Fibroblast of skin of right biceps (primary cell): ENCODE measurements at regions not wholly inside any gene's neighbourhood (a gene's known extent, or its start where the extent isn't known, plus 50 kb on each side); places are given as distances from the start of the nearest gene placed in this dataset.

ENCODE experiments used
- DNase-seq: peaks from one replicate; pipeline ENCODE4 v3.0.0-alpha.2; 2013

DNA sequence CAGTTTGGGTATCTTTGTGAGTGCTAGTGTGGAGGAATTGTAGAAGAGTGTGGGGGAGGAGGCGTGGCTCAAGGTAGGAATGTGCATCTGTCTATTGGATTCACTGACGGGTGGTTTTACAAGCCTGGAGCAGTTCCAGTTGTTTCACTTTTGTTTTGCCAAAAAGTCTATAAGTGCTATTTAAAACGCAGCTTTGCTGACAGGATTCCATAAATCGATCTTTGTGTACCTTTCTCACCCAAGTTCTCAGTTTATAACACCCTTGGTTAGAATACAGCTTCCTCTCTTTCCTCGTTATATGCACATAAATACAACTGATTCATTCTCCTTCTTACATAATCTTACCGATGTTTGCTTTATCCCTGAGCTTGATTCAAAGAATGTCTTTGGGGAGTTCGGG, 123.2 kb upstream of the UBE2E2 start:
- no peak for DNase-seq

DNA sequence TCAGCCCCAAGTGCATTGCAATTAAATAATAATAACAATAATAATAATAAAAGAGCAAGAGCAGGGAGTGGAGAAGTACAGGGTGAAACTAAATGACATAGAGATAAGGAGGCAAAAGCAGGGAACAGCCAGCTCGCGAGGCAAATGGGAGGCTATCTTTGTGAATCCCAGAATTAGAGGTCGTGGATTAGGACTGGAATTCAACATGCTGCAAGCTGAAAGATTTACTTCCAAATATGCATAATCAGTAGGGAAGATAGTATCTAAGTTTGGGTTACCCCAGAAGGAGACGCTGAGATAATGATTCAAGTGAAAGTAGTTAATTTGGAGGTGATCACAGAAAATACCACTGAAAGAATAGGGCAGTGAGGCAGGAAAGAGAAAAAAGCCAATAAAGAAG, 119.4 kb upstream of the UBE2E2 start:
- DNase-seq = no peak

DNA sequence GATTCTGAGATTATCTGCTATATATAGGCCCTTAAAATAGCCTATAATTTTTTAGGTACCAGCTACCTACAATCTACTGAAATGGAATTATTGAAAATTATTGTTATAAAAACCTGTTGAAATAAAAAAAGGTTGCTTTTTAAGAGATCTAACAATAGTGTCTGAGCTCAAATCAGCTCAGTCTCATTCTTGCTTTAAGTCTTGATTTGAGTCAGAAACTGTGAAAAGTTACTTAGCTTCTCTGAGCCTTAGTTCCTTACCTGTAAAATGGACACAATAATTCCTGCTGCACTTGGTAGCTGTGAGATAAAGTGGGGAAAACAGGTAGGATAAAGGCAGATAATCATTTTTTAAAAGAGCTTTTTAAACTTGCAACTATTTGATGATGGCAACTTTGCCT, 118.8 kb upstream of the UBE2E2 start:
- no peak for DNase-seq

DNA sequence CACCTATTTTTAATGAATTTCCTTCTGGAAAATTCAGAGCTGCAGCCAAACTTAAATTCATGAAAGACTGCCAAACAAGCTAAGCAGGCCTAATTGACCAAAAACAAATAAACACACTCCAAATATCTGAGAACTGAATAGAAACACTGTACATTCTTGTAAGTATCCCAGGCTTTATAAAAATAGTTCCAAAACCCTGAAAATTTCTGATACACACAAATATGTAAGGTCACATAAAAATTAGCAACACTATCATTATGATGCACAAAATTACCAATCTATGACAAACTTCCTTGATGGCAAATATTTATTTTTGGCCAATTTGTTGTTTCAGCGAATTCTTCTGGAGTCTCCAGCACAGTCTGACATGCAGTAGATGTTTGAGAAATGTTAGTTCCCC, 117.9 kb upstream of the UBE2E2 start:
- DNase-seq = no peak

DNA sequence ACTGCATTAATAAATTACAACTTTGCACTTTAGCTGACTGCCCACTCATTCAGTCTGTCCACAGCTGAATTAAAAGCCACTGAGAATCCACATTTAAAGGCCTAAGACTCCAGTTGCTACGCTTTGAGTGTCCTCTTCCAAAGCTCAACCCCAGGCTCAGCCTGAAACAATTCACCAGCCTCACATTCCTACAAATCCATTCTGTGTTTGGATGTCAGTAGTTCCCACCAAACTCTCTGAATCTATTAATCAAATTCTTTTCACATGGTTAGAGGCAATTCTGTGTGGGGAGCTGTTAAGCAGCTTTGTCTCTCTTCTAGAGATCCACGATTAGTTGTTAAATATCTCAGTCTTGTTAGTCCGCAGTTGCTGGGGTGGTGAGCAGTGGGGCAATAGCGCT, 116.8 kb upstream of the UBE2E2 start:
- no peak for DNase-seq

DNA sequence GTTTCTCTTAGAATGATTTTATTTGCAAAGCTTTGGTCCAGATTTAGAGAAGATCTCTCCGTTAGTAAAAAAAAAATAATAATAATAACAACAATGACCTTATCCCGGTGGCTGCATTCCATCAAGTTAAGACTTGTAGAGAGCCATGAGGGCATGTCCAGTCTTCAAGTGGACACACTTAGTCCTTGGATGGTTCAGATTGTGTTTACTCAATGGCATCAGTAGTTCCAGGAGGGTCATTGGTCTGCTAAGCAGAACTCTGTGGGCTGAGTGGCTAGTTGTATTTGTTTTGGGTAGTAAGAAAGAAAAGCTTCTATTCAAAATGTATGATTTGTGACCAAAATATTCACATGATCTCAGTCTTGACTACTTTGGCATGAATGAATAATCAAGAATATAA, 116.3 kb upstream of the UBE2E2 start:
- no peak for DNase-seq

DNA sequence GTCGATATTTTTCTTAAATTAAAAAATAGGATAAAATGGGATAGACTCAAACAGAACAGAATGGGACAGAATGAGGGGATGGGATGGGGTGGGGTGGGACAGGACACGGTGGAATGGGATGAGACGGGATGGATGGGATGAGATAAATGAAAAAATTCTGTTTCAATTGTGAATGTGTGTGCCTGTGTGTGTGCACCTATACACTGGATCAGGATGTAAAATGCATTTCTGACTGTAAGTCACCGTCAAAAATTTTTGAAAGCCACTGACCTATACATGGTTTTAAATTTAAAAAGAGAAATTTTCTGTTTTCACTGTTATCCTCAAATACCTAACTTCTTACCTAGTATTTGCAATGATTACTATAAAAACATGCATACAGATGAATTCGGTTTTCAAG, 108.7 kb upstream of the UBE2E2 start:
- no peak for DNase-seq

DNA sequence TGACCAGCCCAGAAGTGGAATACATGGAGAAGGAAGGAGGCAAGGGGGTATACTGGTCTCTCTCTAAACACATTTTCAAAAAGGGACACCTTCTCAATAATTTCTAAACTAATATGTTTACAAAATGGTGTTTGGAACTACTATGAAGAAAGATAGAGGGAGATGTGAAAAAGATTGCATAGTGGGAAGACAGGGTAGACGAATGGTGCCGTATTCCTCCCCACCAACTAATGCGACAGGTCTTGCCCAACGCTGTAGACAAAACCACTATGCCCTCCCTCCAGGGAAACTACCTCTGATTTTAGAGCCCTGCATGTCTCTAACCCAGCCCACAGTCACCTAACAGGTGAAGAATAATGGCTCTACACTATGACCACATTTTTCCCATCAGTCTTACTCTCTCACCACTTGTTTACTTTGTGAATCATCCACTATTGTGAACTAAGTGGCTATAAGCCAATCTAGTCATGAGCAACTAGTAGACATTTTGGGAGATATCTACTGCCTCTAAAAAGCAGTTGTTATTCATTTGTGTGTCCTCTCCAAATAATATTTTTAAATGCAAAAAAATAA, 108.2 kb upstream of the UBE2E2 start:
- DNase-seq = peak; percentile 64

DNA sequence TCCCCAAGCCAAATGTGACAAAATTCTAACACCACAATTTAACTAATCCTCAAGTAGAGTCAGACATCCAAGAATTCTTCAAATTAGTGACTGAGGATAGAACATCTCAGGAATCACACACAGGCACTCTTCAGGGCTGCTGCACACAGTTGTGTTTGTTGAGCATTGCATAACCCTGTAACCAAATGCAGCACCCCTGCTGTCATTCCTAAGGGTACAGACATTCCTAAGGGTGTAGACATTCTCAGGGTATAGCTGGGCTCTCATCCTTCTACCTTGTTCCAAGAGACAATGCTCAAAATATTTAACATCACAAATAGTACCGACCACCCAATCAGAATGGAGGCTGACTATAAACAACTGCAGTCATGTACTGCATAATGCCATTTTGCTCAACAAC, 107.1 kb upstream of the UBE2E2 start:
- peak; percentile 33 for DNase-seq

DNA sequence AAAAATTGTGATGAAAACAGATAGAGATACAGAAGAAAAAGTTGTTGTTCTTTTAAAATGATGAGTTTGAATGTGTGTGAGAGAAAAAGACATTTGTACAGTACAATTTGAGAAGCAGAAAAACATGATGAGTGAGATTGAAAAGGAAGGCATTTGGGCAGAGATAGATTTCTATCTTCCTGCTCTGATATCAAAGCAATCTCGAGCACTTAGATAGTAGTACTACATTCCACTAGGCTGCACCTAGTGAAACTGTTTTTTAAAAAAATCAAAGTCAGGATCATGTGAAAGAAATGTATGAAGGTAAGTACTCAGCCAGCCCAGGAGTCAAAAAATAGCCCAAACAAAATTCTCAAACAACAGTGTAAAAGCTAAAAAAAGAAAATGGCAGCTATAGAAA, 104.1 kb upstream of the UBE2E2 start:
- no peak for DNase-seq

DNA sequence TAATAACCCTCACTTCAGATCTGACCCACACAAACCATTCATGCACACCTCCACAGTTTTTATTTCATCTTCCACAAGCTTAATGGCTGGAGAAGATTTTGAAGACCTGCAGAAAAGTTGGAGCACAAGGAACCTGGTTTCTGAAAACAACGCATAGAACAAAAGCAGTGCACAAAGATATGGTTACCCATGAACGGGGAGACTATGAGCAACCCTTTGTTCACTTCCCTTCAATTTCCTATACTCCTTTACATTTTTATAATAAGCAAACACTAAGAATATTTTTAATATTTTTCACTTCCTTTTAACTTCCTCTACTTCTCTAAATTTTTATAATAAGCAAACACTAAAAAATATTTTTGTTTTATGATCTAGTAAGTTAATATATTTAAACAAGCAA, 103.5 kb upstream of the UBE2E2 start:
- DNase-seq = no peak

DNA sequence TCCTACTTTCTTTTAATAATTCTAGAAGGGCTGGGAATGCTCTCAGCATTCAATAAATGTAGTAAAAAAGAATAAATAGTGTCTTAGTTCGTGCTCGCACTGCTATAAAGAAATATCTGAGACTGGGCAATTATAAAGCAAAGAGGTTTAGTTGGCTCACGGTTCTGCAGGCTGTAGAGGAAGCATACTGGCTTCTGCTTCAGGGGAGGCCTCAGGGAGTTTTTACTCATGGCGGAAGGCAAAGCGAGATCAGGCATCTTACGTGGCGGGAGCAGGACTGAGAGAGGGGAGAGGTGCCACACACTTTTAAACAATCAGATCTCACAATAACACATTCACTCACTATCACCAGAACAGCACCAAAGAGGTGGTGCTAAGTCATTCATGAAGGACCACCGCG, 103.0 kb upstream of the UBE2E2 start:
- no peak for DNase-seq

DNA sequence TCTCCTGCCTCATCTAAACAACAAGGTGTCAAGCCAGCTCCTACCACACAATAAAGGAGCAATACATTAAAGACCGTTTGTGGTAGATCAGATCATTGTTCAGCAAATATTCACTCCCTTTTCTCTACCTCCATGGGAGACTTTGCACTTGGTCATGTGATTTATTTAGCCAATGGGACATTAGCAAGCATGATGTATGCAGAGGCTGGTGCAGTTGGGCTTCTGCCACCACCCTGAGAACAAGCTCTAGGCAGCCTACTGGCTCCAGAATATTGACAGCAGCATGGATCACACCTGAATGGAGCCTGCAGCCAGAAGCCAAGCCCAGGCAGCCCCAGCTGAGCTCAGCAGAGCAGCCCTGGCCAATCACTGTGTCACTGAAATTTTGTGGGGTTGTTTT, 99.4 kb upstream of the UBE2E2 start:
- no peak for DNase-seq

DNA sequence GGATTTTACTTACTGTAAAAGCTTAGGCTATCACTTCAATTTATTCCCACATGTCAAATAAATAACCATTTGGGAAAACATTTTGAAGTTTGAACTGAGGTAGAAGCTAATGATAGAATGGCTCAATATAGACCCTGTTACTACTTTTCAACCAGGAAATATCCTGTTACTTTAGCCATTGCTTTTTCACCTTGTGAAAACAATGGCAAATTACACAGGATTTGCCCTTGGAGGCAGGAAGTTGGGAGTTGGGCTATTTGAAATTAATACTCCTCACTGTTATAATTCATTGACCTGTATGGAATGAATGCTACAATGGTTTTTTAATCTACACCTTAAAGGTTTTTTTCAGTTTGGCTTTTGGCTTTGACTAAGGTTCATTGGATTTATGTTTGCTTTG, 98.1 kb upstream of the UBE2E2 start:
- no peak for DNase-seq

DNA sequence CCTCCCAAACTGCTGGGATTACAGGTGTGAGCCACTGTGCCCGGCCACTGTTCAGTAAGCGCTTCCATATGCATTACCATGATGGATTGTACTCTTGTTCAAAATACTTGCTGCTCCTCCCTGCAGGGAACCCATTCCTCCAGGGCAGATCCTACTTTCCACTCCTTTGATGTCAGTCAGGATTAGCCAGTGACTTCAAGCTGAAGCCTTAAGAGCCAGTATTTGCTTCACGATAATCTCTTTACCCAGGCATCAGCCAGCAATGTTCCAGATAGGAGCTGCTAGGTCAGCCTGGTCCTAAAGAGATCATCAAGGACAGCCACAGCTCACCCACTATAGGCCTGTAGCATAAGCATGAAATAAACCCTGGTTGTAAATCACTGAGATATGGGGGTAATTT, 96.5 kb upstream of the UBE2E2 start:
- DNase-seq = no peak

DNA sequence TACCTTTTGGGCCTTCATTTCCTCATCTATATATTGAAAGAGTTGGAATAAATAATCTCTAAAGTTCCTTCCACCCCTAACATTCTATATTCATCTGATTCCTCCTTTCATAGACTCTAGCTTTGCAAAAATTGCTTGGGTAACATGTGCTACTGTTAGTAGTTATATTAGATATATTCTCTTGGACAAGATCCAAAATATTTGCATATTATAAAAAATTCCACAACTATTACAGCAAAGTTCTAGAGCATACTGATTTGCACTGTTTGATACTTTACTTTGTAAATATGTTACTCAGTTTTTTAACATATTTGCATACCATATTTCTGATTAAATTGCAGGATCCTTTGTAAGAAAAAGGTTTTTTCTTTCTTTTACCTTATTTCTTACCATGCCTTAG, 95.9 kb upstream of the UBE2E2 start:
- DNase-seq = no peak

DNA sequence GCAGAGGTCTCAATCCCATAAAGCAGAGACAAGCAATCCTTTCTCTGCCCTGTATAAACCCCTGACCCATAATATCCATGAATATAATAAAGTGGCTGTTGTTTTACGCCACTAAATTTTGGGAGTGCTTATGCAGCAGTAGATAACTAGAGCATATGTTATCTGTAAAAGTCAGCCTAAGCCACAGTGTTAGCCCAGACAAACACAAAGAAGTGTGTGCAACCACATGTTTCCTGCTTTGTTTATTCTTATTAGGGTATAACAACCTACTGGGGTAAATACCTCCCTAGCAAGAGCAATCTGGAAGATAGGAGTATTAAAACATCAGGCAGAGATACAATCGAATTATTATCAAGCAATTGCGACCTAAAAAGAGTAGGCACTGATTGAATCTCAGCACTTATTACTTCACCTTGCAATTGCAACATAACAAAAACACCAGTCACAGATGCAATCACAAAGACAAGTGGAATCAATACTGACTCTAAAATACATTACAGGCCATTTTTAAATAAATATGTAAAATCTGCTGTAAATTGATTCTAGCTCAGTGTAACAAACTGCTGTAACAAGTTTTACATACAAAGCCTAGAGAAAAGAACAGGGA, 94.6 kb upstream of the UBE2E2 start:
- no peak for DNase-seq

DNA sequence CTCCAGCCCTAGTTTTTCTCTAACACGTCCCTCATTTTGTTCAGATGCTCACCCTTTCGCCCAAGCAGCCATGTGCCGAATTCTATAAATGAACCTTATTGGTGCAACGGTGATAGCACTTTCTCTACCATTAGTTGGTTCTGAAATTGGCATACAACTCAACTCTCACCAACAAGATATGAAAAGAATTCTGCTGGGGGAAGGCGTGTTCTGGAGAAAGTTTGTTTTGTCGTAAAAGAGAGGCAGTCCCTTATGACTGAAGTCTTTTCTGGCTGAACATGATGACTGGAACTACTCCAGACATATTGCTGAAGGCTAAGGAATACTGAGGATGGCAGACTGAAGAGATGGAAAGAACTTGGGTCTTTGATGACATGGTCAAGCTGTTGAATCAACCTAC, 91.8 kb upstream of the UBE2E2 start:
- no peak for DNase-seq

DNA sequence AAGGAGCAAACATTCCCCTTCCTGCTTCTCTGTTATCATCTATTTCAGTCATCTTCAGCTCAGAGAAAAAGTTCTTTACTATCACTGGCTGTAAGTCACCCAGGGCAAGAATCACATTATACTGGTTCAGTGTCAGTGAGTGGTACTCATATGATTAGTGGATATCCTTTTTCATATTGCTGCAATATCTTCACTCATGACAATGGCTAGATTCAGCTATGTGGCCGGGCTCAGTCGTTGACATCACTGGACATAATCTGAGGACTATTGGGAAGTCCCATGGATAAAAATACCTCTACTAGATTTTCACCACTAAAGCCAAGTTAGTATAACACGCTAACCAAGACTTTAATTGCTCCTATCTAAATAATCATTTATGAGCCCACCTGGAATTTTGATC, 91.3 kb upstream of the UBE2E2 start:
- DNase-seq = no peak

DNA sequence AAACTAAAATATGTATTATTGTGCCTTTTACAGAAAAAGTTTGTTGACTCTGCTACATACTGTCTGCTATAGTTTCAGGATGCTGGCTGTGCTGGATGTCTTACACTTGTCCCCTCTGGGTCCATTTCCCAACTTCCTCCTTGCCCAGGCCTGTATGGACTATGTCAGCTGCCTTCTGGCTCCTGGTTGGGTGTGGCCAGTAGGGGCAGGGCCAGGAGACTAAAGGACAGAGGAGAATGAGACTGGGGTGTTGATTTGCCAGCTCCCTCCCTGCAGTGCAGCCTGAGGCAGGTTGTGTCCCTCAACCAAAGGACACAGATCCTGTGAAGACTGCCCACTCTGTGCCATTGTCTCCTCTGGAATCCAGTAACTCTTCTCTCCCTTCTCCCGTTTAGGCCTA, 90.6 kb upstream of the UBE2E2 start:
- DNase-seq = no peak

DNA sequence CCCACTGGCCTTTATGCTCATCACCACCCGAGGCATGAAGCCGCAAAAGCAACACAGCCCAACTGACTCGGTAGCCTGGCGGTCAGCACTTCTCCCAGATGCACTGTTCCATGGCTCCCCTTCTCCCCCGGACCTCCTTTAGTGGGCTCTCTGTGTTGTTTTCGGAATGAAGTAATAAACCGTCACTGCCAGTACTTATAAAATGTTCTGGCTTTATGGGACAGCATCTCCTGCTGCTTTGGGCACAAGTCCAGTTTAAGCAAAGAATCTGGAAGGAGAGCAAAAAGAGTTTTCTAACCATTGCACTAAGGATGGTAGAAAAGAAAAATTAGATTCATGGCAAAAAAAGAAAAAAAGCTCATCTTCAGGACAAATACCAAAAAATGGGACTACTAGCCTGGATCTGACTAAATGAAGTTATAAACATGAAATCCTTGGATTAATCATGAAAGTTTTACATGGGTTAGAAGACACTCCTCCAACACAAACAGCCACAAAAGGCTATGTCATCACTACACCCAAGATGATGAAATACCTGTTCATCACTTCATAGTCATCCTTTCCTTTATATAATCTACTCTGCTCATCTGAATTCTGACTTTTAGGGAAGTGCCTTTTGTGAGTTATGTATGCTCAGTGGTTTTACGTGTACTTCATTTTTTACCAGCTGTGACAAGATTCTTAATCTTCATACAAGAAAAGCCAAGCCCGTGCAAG, 89.5 kb upstream of the UBE2E2 start:
- DNase-seq = peak; percentile 69

DNA sequence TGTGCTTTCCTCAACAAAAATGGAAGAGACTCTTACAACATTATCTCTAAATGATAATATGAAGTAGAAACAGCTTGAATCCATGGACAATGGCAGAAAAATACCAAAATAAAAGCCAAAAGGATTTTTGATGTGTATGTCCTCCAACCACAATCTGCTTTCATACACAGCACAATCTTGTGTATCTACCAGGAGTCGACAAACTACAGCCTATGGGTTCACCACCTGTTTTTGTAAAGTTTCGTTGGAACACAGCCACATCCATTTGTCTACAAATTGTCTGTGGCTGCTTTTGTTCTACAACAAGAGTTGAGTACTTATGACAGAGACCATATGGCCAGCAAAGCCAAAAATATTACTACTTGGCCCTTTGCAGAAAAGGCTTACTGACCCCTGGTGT, 88.7 kb upstream of the UBE2E2 start:
- no peak for DNase-seq

DNA sequence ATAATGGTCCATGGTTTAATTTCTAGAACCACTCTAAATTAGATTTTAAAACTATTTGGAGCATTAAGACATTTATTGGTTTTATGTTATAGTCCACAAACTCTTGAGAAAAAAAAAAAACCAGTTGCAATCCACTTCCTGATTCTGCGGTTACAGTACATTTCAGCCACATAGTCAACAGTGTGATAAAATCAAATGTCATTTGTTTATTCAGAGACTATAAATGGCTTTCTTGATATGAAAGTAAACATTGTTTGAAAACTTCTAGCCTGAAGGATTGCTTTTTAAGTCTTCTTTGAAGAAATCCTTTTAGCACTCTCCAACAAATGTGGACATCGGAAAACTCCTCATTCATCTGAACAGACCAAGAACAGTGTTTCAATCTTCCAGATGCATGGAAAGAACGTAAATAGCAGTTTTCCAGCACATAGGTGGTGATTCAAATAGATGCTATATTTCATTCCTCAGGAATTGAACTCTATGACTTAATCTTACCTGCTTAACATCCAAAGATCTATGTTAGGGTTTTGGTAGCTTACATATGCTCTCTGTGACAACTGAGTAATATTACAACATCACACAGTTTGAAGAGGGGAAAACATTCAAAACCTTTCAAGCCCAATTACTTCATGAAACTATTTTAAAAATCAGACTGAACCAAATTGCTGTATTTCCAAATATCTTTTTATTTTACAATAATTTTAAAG, 87.8 kb upstream of the UBE2E2 start:
- DNase-seq = no peak
